CD14-positive monocyte (primary cell): ENCODE measurements at regions not wholly inside any gene's neighbourhood (a gene's known extent, or its start where the extent isn't known, plus 50 kb on each side); places are given as distances from the start of the nearest gene placed in this dataset.

Experiments used
- DNase-seq, 3 donors: peaks; one replicate each; pipeline ENCODE4 v3.0.0-alpha.2; 2011 to 2022
- H2AFZ ChIP-seq: 2 replicates; pipeline ENCODE4 v1.6.0; 2012; ENCODE audit warnings: mild to moderate bottlenecking, low read depth, low read length, inconsistent platforms; ENCODE audit not compliant: insufficient read depth, poor library complexity, severe bottlenecking
- H3K27ac ChIP-seq, 2 donors: 1 replicate in 1 of 2; 2 replicates in 1 of 2; pipeline ENCODE4 v1.5.1; 2012 to 2013; ENCODE audit warnings: low read length in 2 of 2, control low read depth in 1 of 2, inconsistent platforms in 1 of 2, low read depth in 1 of 2, mild to moderate bottlenecking in 1 of 2
- H3K27me3 ChIP-seq, 2 donors: one replicate each; pipeline versions ENCODE4 v1.6.0 to v1.6.1; 2011 to 2013; ENCODE audit warnings: low read length in 2 of 2; ENCODE audit not compliant: control insufficient read depth in 2 of 2, insufficient read depth in 2 of 2
- H3K36me3 ChIP-seq, 2 donors: replicated peaks in 1 of 2; 1 replicate in 1 of 2; 2 replicates in 1 of 2; pipeline versions ENCODE4 v1.5.1 to v1.6.1; 2012 to 2013; ENCODE audit warnings: low read length in 2 of 2, control low read depth in 1 of 2, inconsistent platforms in 1 of 2, mild to moderate bottlenecking in 1 of 2; ENCODE audit not compliant: insufficient read depth in 2 of 2, control insufficient read depth in 1 of 2
- H3K4me1 ChIP-seq, 2 donors: 1 replicate in 1 of 2; 2 replicates in 1 of 2; pipeline versions ENCODE4 v1.5.1 to v1.6.1; 2012 to 2013; ENCODE audit warnings: low read length in 2 of 2, control low read depth in 1 of 2, inconsistent platforms in 1 of 2, mild to moderate bottlenecking in 1 of 2, moderate library complexity in 1 of 2; ENCODE audit not compliant: insufficient read depth in 2 of 2, control insufficient read depth in 1 of 2
- H3K4me2 ChIP-seq: replicated peaks from 2 replicates; pipeline ENCODE3; 2012; ENCODE audit warnings: low read length, moderate library complexity, mild to moderate bottlenecking; ENCODE audit not compliant: poor library complexity, severe bottlenecking; ENCODE audit errors: extremely low read depth
- H3K4me3 ChIP-seq, 3 experiments: fragments of 200-600 bp in 1 of 3; sonication (generic) in 1 of 3; replicated peaks in 1 of 3; 1 replicate in 2 of 3; 2 replicates in 1 of 3; pipeline ENCODE4 v1.5.1; 2011 to 2013; ENCODE audit warnings: low read length in 3 of 3, mild to moderate bottlenecking in 3 of 3, control low read depth in 2 of 3, low read depth in 2 of 3, inconsistent platforms in 1 of 3, moderate library complexity in 1 of 3
- H3K79me2 ChIP-seq: 2 replicates; pipeline ENCODE4 v1.6.0; 2012; ENCODE audit warnings: mild to moderate bottlenecking, control low read depth, inconsistent platforms, low read length, moderate library complexity; ENCODE audit not compliant: insufficient read depth
- H3K9ac ChIP-seq: 2 replicates; pipeline ENCODE4 v1.6.0; 2017; ENCODE audit warnings: low read length, mild to moderate bottlenecking; ENCODE audit not compliant: insufficient read depth, poor library complexity, severe bottlenecking
- H3K9me3 ChIP-seq, 2 donors: replicated peaks in 1 of 2; 1 replicate in 1 of 2; 2 replicates in 1 of 2; pipeline versions ENCODE4 v1.5.1 to v1.6.1; 2012 to 2013; ENCODE audit warnings: low read length in 2 of 2, control low read depth in 1 of 2; ENCODE audit not compliant: control insufficient read depth in 1 of 2, insufficient read depth in 1 of 2
- H4K20me1 ChIP-seq: 2 replicates; pipeline ENCODE4 v1.6.0; 2012; ENCODE audit warnings: mild to moderate bottlenecking, low read length, control low read depth, moderate library complexity; ENCODE audit not compliant: insufficient read depth
- H3K27ac Mint-ChIP-seq, 7 donors: one replicate each; pipeline ENCODE4 v1.8.0; 2020; ENCODE audit warnings: mild to moderate bottlenecking in 7 of 7, mixed read lengths in 7 of 7, moderate library complexity in 6 of 7, inconsistent platforms in 2 of 7
- H3K27me3 Mint-ChIP-seq, 3 donors: one replicate each; pipeline ENCODE4 v1.8.0; 2021 to 2022; ENCODE audit warnings: low read depth in 3 of 3, mild to moderate bottlenecking in 3 of 3, mixed read lengths in 3 of 3, moderate library complexity in 3 of 3, inconsistent platforms in 1 of 3
- H3K36me3 Mint-ChIP-seq, 2 donors: one replicate each; pipeline ENCODE4 v1.8.0; 2020; ENCODE audit warnings: mixed read lengths in 2 of 2, inconsistent platforms in 1 of 2, mild to moderate bottlenecking in 1 of 2
- H3K4me1 Mint-ChIP-seq: one replicate; pipeline ENCODE4 v1.8.0; 2020; ENCODE audit warnings: mild to moderate bottlenecking, mixed read lengths
- H3K4me3 Mint-ChIP-seq, 2 donors: one replicate each; pipeline ENCODE4 v1.8.0; 2020; ENCODE audit warnings: mild to moderate bottlenecking in 2 of 2, mixed read lengths in 2 of 2, moderate library complexity in 1 of 2
- H3K9me3 Mint-ChIP-seq, 7 donors: one replicate each; pipeline ENCODE4 v1.8.0; 2020 to 2022; ENCODE audit warnings: mixed read lengths in 7 of 7, mild to moderate bottlenecking in 6 of 7, moderate library complexity in 6 of 7, inconsistent platforms in 2 of 7
- WGBS: methylation state at CpG from one replicate; pipeline ENCODE4 v1.1.5; 2013; ENCODE audit warnings: missing lambda C conversion rate; ENCODE audit not compliant: insufficient coverage; 5-methylcytosine and 5-hydroxymethylcytosine counted together
- intact Hi-C, 2 donors: fragments of 100-400 bp; cut with micrococcal nuclease; formaldehyde crosslinking; loops; one replicate each; pipeline versions ENCODE4 v1.15.0 to v1.15.1; 2023
- TF ChIP-seq, protein P1 (sequence below): fragments of 200-600 bp; IDR thresholded peaks from one replicate; pipeline ENCODE4 v1.8.0; 2022; ENCODE audit warnings: antibody characterized with exemption, mild to moderate bottlenecking

DNA sequence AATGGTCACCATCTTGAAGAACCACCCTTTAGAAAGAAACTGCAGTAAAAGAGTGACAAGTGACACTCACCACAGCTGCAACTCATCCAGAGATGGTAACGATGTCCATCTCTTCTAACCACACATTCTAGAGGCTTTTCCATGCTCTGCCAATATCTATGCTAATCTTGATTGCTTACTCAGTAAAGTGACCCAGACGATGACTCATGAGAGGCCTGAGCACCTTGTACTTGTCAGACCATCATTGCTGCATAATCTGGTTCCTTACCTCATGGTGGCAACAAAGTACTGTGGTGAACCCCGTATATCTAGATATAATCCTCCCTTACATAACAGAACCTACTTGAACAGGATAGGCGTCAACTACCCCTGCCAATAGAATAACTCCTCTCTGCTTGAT is 75.6 kb downstream of the CCNG2 start:
- intact Hi-C loops = no loop called here
- H3K9me3 ChIP-seq = peaks cover 0 to 2% of the 10 kb centered on the region in 2 donors
- no peak for DNase-seq

DNA sequence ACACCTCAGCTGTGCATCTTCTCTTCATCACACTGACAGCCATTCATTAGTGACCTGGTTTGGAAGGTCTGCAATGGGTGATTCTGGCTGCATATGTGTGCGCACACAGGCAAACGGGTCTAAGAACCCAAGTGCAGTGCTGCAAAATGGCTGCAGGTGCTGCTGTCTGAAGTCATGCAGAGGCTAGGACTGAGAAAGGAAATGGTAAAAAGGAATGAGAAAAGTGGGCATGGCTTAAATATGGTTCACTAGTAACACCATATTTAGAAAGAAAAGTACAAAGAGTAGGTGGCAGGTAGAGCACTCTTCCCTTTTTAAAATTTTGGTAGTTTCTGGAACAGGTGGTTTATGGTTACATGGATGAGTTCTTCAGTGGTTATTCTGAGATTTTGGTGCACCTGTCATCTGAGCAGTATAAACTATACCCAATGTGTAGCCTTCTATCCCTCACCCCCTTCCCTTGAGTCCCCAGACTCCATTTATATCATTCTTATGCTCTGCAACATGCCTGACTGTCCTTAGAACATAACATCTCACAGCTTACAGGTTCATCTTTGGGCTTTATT is 78.4 kb downstream of the CCNG2 start:
- Histone ChIP-seq H3K79me2 (no peaks in the 10 kb centered on the region), H3K9me3 (no peaks in the 10 kb centered on the region), H3K27me3 (no peaks in the 10 kb centered on the region), H3K4me1 (no peaks in the 10 kb centered on the region), H3K36me3 (no peaks in the 10 kb centered on the region), H3K4me3 (no peak overlapping the region), H3K27ac (no peak overlapping the region), H2AFZ (no peak overlapping the region), H4K20me1 (no peaks in the 10 kb centered on the region), H3K4me2 (no peak overlapping the region), H3K9ac (no peak overlapping the region)
- H3K36me3 Mint-ChIP-seq = no peaks in the 10 kb centered on the region
- intact Hi-C loops = no loop called here
- TF ChIP-seq, protein P1, sequence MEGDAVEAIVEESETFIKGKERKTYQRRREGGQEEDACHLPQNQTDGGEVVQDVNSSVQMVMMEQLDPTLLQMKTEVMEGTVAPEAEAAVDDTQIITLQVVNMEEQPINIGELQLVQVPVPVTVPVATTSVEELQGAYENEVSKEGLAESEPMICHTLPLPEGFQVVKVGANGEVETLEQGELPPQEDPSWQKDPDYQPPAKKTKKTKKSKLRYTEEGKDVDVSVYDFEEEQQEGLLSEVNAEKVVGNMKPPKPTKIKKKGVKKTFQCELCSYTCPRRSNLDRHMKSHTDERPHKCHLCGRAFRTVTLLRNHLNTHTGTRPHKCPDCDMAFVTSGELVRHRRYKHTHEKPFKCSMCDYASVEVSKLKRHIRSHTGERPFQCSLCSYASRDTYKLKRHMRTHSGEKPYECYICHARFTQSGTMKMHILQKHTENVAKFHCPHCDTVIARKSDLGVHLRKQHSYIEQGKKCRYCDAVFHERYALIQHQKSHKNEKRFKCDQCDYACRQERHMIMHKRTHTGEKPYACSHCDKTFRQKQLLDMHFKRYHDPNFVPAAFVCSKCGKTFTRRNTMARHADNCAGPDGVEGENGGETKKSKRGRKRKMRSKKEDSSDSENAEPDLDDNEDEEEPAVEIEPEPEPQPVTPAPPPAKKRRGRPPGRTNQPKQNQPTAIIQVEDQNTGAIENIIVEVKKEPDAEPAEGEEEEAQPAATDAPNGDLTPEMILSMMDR = no peak
- no peaks in the 10 kb centered on the region for H3K4me1 Mint-ChIP-seq
- peaks cover 0 to 2% (median 0%) of the 10 kb centered on the region in 3 donors for H3K27me3 Mint-ChIP-seq
- DNase-seq = no peak
- no peak overlapping the region for H3K4me3 Mint-ChIP-seq
- peaks cover 0 to 2% (median 0%) of the 10 kb centered on the region in 7 donors for H3K9me3 Mint-ChIP-seq
- H3K27ac Mint-ChIP-seq = no peak overlapping the region
- WGBS = 94% methylated on average over 2 of the region's 2 CpGs

More for the DNA sequence above, 75.6 kb downstream of the CCNG2 start:
- no peaks in the 10 kb centered on the region for H3K27me3 ChIP-seq
- no peaks in the 10 kb centered on the region for H3K4me1 ChIP-seq
- H3K27ac ChIP-seq = no peak overlapping the region
- Mint-ChIP-seq H3K4me3 (no peak overlapping the region), H3K4me1 (no peaks in the 10 kb centered on the region), H3K36me3 (no peaks in the 10 kb centered on the region), H3K27ac (no peak overlapping the region), H3K27me3 (peaks cover 0 to 2% (median 0%) of the 10 kb centered on the region in 3 donors), H3K9me3 (peaks cover 0 to 15% (median 5%) of the 10 kb centered on the region in 7 donors)
- WGBS = 77% methylated on average over 2 of the region's 4 CpGs
- H3K9ac ChIP-seq = no peak overlapping the region
- no peaks in the 10 kb centered on the region for H4K20me1 ChIP-seq
- H3K79me2 ChIP-seq = no peaks in the 10 kb centered on the region
- H2AFZ ChIP-seq = no peak overlapping the region
- no peak overlapping the region for H3K4me3 ChIP-seq
- no peaks in the 10 kb centered on the region for H3K36me3 ChIP-seq
- H3K4me2 ChIP-seq = no peak overlapping the region
- TF ChIP-seq, protein P1 = no peak
